Lung (tissue), 11 donors: ENCODE measurements at regions not wholly inside any gene's neighbourhood (a gene's known extent, or its start where the extent isn't known, plus 50 kb on each side); places are given as distances from the start of the nearest gene placed in this dataset.
"Not testable (repeated sequence)": the region's sequence is repeated elsewhere in the genome, so short reads cannot be mapped to it uniquely, and the experiment has no call there.

Experiments
- ATAC-seq: fragments of 200-7000 bp; cut with Tn5 transposase; one replicate; pipeline ENCODE4 v1.9.1; 2020; ENCODE audit warnings: moderate number of reproducible peaks; ENCODE audit not compliant: insufficient read depth, low FRiP score
- DNase-seq, 3 donors: peaks; one replicate each; pipeline ENCODE4 v3.0.0-alpha.2; 2013 to 2017
- H3K27ac ChIP-seq, 2 donors: one replicate each; pipeline ENCODE4 v1.5.1; 2013; ENCODE audit warnings: mild to moderate bottlenecking in 2 of 2, moderate library complexity in 2 of 2, control low read depth in 1 of 2, inconsistent platforms in 1 of 2, low read depth in 1 of 2, low read length in 1 of 2
- H3K27me3 ChIP-seq, 3 donors: one replicate each; pipeline ENCODE4 v1.5.1; 2013; ENCODE audit warnings: low read length in 2 of 3; ENCODE audit not compliant: control insufficient read depth in 3 of 3, insufficient read depth in 3 of 3
- H3K36me3 ChIP-seq, 4 donors: one replicate each; pipeline ENCODE4 v1.5.1; 2013; ENCODE audit warnings: low read length in 4 of 4, mild to moderate bottlenecking in 1 of 4, moderate library complexity in 1 of 4; ENCODE audit not compliant: control insufficient read depth in 4 of 4, insufficient read depth in 4 of 4
- H3K4me1 ChIP-seq, 5 donors: one replicate each; pipeline ENCODE4 v1.5.1; 2013; ENCODE audit warnings: low read length in 5 of 5, mild to moderate bottlenecking in 2 of 5, moderate library complexity in 1 of 5; ENCODE audit not compliant: control insufficient read depth in 5 of 5, insufficient read depth in 5 of 5
- H3K4me3 ChIP-seq: one replicate; pipeline ENCODE4 v1.5.1; 2013; ENCODE audit warnings: mild to moderate bottlenecking, control low read depth, moderate library complexity
- H3K9ac ChIP-seq, 2 donors: one replicate each; pipeline ENCODE4 v1.5.1; 2013; ENCODE audit warnings: low read length in 2 of 2, control low read depth in 1 of 2; ENCODE audit not compliant: insufficient read depth in 1 of 2
- H3K9me3 ChIP-seq, 4 donors: one replicate each; pipeline ENCODE4 v1.5.1; 2013; ENCODE audit warnings: low read length in 3 of 4, mild to moderate bottlenecking in 1 of 4, moderate library complexity in 1 of 4; ENCODE audit not compliant: control insufficient read depth in 4 of 4, insufficient read depth in 3 of 4
- CTCF ChIP-seq: IDR thresholded peaks from 2 replicates; pipeline ENCODE4 v1.5.1; 2012; ENCODE audit warnings: mild to moderate bottlenecking; ENCODE audit errors: control extremely low read depth, extremely low read depth
- WGBS, 2 donors: extraction: QIAGEN DNeasy Blood & Tissue Kit; methylation state at CpG; one replicate each; pipeline ENCODE4 v1.1.7; 2013; 5-methylcytosine and 5-hydroxymethylcytosine counted together
- donor health status: control.
- donor health status: control.
- donor health status: Bipolar disorder and iron deficiency.
- donor health status: healthy.
- donor health status: DM: yes; HTN: yes; CAD: no.

GRCh38 chr11:38365274-38365673, 1767.2 kb upstream of the RAG2 start:
- no peak for DNase-seq
- no peaks in the 10 kb centered on the region for H3K36me3 ChIP-seq
- H3K9me3 ChIP-seq = peaks cover 0 to 2% (median 0%) of the 10 kb centered on the region in 4 donors
- H3K27ac ChIP-seq = no peak overlapping the region
- no peak for ATAC-seq
- no peaks in the 10 kb centered on the region for H3K27me3 ChIP-seq
- WGBS, 2 donors = 84 to 86% methylated on average over 3 of the region's 3 CpGs
- H3K9ac ChIP-seq = no peak overlapping the region
- H3K4me1 ChIP-seq = no peaks in the 10 kb centered on the region
- no peak overlapping the region for H3K4me3 ChIP-seq
- no peak for TF ChIP-seq CTCF

- TF ChIP-seq CTCF = no peak
- 82 to 88% methylated on average over 2 of the region's 2 CpGs for WGBS, 2 donors
- Histone ChIP-seq H3K9ac (no peak overlapping the region), H3K9me3 (peaks cover 0 to 6% (median 0%) of the 10 kb centered on the region in 4 donors), H3K4me1 (no peaks in the 10 kb centered on the region), H3K36me3 (no peaks in the 10 kb centered on the region), H3K27ac (no peak overlapping the region), H3K27me3 (no peaks in the 10 kb centered on the region), H3K4me3 (no peak overlapping the region)
- DNase-seq (no peak), ATAC-seq (no peak)
These were observed 1758.2 kb upstream of the RAG2 start for GRCh38 chr11:38356255-38356654.

GRCh38 chr11:38345286-38345685, 1747.2 kb upstream of the RAG2 start:
- H3K9ac ChIP-seq = no peak overlapping the region
- no peak for DNase-seq
- 85 to 94% methylated on average over 3 of the region's 3 CpGs for WGBS, 2 donors
- peaks cover 0 to 6% (median 3%) of the 10 kb centered on the region in 4 donors for H3K9me3 ChIP-seq
- H3K27ac ChIP-seq = no peak overlapping the region
- TF ChIP-seq CTCF = no peak
- H3K4me1 ChIP-seq = no peaks in the 10 kb centered on the region
- H3K36me3 ChIP-seq = no peaks in the 10 kb centered on the region
- H3K4me3 ChIP-seq = no peak overlapping the region
- no peaks in the 10 kb centered on the region for H3K27me3 ChIP-seq
- ATAC-seq = no peak

- not testable (repeated sequence) for H3K9ac ChIP-seq, H3K4me1 ChIP-seq, H3K27me3 ChIP-seq, H3K4me3 ChIP-seq, DNase-seq, H3K36me3 ChIP-seq, ATAC-seq, H3K27ac ChIP-seq, H3K9me3 ChIP-seq
- 87 to 95% methylated on average over 2 of the region's 2 CpGs for WGBS, 2 donors
These were observed 1743.6 kb upstream of the RAG2 start for GRCh38 chr11:38341612-38342011.
